Effector memory CD4-positive, alpha-beta T cell (primary cell): ENCODE measurements at regions not wholly inside any gene's neighbourhood (a gene's known extent, or its start where the extent isn't known, plus 50 kb on each side); places are given as distances from the start of the nearest gene placed in this dataset.
"Not testable (repeated sequence)": the region's sequence is repeated elsewhere in the genome, so short reads cannot be mapped to it uniquely, and the experiment has no call there.

Experiments
- DNase-seq, 3 donors: peaks; one replicate each; pipeline ENCODE4 v3.0.0-alpha.2; 2020
- H3K27ac ChIP-seq: 2 replicates; pipeline ENCODE4 v1.7.0; 2013; ENCODE audit warnings: mild to moderate bottlenecking, low read length, moderate library complexity; ENCODE audit not compliant: insufficient read depth, poor library complexity, severe bottlenecking
- H3K27me3 ChIP-seq: replicated peaks from 2 replicates; pipeline ENCODE4 v1.7.0; 2013; ENCODE audit warnings: mild to moderate bottlenecking, low read length; ENCODE audit not compliant: insufficient read depth, control insufficient read depth, poor library complexity, severe bottlenecking
- H3K36me3 ChIP-seq: 2 replicates; pipeline ENCODE4 v1.7.0; 2013; ENCODE audit warnings: mild to moderate bottlenecking, low read length, moderate library complexity; ENCODE audit not compliant: control insufficient read depth, insufficient read depth
- H3K4me1 ChIP-seq: 2 replicates; pipeline ENCODE4 v1.7.0; 2013; ENCODE audit warnings: low read length, mild to moderate bottlenecking; ENCODE audit not compliant: control insufficient read depth, insufficient read depth, poor library complexity, severe bottlenecking
- H3K4me3 ChIP-seq: 2 replicates; pipeline ENCODE4 v1.7.0; 2013; ENCODE audit warnings: low read length, low read depth, mild to moderate bottlenecking; ENCODE audit not compliant: insufficient read depth, poor library complexity, severe bottlenecking
- H3K9me3 ChIP-seq: 2 replicates; pipeline ENCODE4 v1.7.0; 2013; ENCODE audit warnings: mild to moderate bottlenecking, low read length, moderate library complexity; ENCODE audit not compliant: control insufficient read depth

GRCh38 chr15:44847555-44847954 lies 108.9 kb upstream of the TERB2 start:
- not testable (repeated sequence) for H3K4me1 ChIP-seq, H3K4me3 ChIP-seq, H3K27me3 ChIP-seq, H3K36me3 ChIP-seq, H3K27ac ChIP-seq, DNase-seq, H3K9me3 ChIP-seq

- not testable (repeated sequence) for H3K27ac ChIP-seq, H3K36me3 ChIP-seq, H3K4me1 ChIP-seq, H3K4me3 ChIP-seq, H3K9me3 ChIP-seq, DNase-seq, H3K27me3 ChIP-seq
These were observed 107.6 kb upstream of the TERB2 start for GRCh38 chr15:44848859-44849258.

GRCh38 chr15:44849701-44850403 lies 106.6 kb upstream of the TERB2 start:
- not testable (repeated sequence) for H3K4me3 ChIP-seq, H3K9me3 ChIP-seq, H3K27ac ChIP-seq, H3K27me3 ChIP-seq, DNase-seq, H3K4me1 ChIP-seq, H3K36me3 ChIP-seq

- H3K4me3 ChIP-seq, H3K27ac ChIP-seq: not testable (repeated sequence)
These were observed 103.1 kb upstream of the TERB2 start for GRCh38 chr15:44853304-44853950.

GRCh38 chr15:44854696-44855095 lies 101.8 kb upstream of the TERB2 start:
- H3K27ac ChIP-seq, H3K4me1 ChIP-seq, H3K27me3 ChIP-seq, DNase-seq, H3K36me3 ChIP-seq, H3K4me3 ChIP-seq, H3K9me3 ChIP-seq: not testable (repeated sequence)

More at GRCh38 chr15:44853304-44853950, 103.1 kb upstream of the TERB2 start:
- DNase-seq: peak; percentile 28 to 48 (median 32)
- not testable (repeated sequence) for H3K4me1 ChIP-seq, H3K9me3 ChIP-seq, H3K36me3 ChIP-seq, H3K27me3 ChIP-seq

- DNase-seq, H3K27ac ChIP-seq, H3K9me3 ChIP-seq, H3K36me3 ChIP-seq, H3K4me1 ChIP-seq, H3K4me3 ChIP-seq, H3K27me3 ChIP-seq: not testable (repeated sequence)
These were observed 100.2 kb upstream of the TERB2 start for GRCh38 chr15:44856284-44856683.

GRCh38 chr15:44857164-44857710 lies 99.2 kb upstream of the TERB2 start:
- not testable (repeated sequence) for H3K36me3 ChIP-seq, H3K27ac ChIP-seq, H3K4me3 ChIP-seq, H3K27me3 ChIP-seq, DNase-seq, H3K4me1 ChIP-seq, H3K9me3 ChIP-seq

GRCh38 chr15:44859088-44859487 lies 97.4 kb upstream of the TERB2 start:
- not testable (repeated sequence) for H3K9me3 ChIP-seq, DNase-seq, H3K36me3 ChIP-seq, H3K4me3 ChIP-seq, H3K4me1 ChIP-seq, H3K27me3 ChIP-seq, H3K27ac ChIP-seq

- H3K4me1 ChIP-seq, H3K27me3 ChIP-seq, DNase-seq, H3K27ac ChIP-seq, H3K4me3 ChIP-seq, H3K36me3 ChIP-seq, H3K9me3 ChIP-seq: not testable (repeated sequence)
These were observed 96.3 kb upstream of the TERB2 start for GRCh38 chr15:44860168-44860567.

- H3K36me3 ChIP-seq: no peaks in the 10 kb centered on the region
- no peak for DNase-seq
- no peaks in the 10 kb centered on the region for H3K4me1 ChIP-seq
- H3K27ac ChIP-seq: no peak overlapping the region
- no peaks in the 10 kb centered on the region for H3K27me3 ChIP-seq
- no peaks in the 10 kb centered on the region for H3K9me3 ChIP-seq
- no peak overlapping the region for H3K4me3 ChIP-seq
These were observed 95.0 kb upstream of the TERB2 start for GRCh38 chr15:44861439-44861910.
